GM21381 (cell line): ENCODE measurements at regions not wholly inside any gene's neighbourhood (a gene's known extent, or its start where the extent isn't known, plus 50 kb on each side); places are given as distances from the start of the nearest gene placed in this dataset.
"Not testable (repeated sequence)": the region's sequence is repeated elsewhere in the genome, so short reads cannot be mapped to it uniquely, and the experiment has no call there.

Experiments used
- ATAC-seq: cut with Tn5 transposase; IDR thresholded peaks from one replicate; pipeline ENCODE4 v1.9.1; 2021; ENCODE audit warnings: mild to moderate bottlenecking, moderate library complexity; ENCODE audit not compliant: unreplicated experiment

DNA sequence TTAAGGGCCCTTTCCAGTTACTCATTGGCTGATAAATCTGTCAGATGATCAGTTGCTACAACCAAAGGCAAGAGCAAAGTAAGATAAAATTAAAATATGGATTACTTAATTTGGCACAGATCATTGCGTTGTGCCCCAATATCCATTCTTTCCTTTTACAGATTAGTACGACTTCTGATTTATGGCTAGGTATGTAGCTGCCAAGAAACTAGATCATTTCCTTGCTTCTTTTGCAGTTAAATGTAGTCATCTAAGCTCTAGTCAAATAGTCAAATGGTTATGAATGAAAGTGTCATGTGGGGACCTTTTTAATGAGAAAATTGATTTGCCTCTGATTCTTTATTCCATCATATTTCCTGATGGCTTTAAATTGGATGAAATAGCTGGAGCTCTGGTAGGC, 1039.9 kb upstream of the FLRT2 start:
- ATAC-seq, result no peak

DNA sequence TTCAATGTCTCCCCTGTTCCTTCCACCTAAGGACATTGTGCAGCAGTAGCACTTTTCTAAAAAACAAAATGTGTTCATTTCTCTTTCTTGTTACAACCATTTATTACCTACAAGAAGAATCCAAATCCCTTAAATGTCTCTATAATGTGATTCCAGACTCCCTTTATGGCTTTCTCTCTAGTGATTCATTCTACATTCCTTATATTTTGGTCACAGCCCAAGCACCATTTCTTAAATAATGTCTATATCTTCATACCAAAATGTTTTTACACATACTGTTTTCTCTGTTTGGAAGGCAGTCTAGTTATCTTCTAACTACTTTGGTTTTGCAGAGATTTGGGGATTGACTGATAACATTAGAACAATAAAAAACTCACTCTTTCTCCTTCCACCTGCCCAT, 1037.3 kb upstream of the FLRT2 start:
- ATAC-seq, result no peak

DNA sequence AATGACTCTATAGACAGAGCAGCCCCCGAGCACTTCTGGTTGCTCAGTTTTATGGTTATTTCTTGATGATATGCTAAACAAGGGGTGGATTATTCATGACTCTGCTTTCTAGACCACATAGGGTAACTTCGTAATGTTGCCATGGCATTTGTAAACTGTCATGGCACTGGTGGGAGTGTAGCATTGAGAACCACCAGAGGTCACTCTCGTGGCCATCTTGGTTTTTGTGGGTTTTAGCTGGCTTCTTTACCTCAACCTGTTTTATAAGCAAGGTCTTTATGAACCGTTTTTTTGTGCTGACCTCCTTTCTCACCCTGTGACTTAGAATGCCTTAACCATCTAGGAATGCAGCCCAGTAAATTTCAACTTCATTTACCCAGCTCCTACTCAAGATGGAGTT, 1036.2 kb upstream of the FLRT2 start:
- no peak for ATAC-seq

DNA sequence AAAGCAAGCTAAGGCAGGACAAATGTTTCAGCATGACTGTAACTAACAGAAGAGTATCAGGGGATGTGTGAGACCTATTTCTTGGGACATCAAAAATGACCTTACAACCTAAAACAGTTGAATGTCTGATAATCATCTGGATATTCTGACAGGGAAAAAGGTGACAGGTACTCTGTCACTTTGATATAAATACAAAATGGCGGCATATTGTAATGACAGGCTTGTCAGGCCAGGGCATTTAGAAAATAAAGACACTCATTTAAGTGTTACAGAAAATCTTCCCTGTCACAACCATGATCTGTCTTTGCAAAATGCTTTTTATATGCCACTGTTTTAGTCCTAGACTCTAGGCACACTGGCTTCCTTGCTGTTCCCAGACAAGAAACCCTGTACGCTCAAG, 1033.3 kb upstream of the FLRT2 start:
- ATAC-seq, result no peak

DNA sequence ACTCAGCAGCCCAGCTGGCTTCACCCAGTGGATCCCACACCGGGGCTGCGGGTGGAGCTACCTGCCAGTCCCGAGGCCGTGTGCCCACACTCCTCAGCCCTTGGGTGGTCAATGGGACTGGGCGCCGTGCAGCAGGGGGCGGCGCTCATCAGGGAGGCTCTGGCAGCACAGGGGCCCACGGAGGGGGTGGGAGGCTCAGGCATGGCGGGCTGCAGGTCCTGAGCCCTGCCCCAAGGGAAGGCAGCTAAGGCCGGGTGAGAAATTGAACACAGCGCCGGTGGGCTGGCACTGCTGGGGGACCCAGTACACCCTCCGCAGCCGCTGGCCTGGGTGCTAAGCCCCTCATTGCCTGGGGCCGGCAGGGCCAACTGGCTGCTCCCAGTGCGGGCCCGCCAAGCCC, 1017.1 kb upstream of the FLRT2 start:
- not testable (repeated sequence) for ATAC-seq

DNA sequence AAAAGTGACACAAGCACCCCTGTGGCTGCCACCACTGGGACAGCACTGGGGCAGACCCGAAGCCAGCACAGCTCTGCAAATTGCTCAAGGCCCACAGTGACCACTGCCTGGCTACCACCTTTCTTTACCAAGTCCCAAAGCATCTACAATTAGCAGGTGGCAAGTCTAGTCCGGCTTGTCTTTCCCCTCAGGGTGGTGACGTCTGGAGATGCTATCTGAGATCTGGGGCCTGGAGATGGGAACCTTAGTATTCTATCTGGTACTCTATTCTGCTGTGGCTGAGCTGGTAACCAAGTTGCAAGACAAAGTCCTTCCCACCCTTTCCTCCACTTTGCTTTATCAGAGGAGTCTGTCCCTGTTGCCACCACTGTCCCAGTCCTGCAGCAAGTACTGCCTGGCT, 1010.1 kb upstream of the FLRT2 start:
- no peak for ATAC-seq

DNA sequence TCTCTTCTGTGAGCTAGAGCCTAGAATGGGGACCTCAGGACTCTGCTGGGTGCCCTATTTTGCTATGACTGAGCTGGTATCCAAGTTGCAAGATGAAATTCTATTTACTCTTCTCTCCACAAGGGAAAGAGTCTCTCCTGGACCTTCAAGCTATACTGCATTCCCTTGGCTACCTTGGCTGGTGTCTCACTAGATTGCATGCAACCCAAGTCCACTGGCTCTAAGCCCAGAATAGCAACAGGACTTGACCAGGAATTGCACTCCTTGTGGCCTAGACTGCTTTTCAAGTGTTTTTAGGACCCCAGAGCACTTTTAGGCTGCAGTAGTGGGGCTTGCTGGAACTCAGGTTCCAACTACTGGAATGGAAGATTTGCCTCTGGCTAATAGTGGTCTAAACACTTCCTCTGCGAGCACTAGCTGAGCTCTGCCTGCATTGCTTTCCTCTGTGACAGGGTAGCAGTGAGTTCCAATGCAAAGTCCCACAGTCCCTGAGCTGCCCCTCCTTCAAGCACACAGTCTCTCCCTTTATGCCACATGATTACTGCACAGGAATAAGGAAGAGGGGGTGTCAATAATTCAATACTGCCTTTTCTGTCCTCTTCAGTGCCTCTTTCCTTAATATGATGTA, 1009.1 kb upstream of the FLRT2 start:
- ATAC-seq, result no peak

DNA sequence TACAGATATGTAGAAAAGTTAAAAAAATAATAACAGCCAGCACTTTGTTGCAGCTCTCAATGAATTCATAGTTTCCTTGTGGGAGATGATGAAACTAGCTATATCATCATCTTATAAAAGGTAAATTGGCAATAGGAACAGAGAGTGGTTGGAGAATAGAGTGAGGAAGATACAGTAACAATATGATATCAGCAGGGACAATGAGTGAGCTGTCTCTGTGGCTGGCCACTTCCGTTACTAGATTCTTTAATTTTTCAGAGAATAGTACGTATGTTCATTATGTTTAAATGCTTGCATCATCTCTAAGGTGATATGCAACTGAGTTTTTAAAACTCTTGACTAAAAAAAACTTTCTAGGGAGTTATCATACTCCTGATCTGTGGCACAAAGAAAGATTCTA, 1006.2 kb upstream of the FLRT2 start:
- no peak for ATAC-seq

DNA sequence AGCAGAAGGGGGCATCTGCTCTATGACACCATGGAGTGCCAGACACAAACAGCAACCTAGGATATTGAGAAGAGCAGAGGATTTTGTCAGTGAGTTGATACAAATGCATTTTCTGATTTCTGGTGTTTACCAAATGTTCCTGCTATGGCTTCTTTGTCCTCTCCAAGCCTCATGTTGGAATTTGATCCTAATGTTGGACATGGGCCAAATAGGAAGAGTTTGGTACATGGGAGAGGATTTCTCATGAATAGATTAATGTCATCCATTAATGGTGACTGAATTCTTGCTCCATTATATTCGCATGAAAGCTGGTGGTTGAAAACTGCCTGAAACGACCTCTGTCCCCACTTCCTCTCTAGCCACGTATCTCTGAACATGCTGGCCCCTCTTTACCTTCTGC, 1002.2 kb upstream of the FLRT2 start:
- ATAC-seq, result no peak

DNA sequence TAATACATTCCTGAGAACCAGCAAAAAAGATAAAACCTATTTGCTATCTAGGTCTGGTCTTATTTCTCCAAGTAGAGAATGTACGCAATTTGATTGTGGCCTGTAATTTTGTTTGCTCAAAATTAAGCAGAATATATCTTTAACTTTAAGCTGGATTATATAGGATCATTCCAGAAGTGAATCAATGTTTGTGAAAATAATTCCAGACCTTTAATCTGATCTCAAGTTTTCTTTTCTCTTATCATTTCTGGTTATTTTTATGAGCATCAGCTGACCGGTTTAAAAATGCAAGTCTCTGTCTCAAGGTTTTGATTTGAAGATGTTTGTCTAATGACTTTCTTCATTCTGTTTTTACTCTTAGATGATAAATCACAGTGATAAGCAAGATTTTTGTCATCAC, 997.9 kb upstream of the FLRT2 start:
- no peak for ATAC-seq

DNA sequence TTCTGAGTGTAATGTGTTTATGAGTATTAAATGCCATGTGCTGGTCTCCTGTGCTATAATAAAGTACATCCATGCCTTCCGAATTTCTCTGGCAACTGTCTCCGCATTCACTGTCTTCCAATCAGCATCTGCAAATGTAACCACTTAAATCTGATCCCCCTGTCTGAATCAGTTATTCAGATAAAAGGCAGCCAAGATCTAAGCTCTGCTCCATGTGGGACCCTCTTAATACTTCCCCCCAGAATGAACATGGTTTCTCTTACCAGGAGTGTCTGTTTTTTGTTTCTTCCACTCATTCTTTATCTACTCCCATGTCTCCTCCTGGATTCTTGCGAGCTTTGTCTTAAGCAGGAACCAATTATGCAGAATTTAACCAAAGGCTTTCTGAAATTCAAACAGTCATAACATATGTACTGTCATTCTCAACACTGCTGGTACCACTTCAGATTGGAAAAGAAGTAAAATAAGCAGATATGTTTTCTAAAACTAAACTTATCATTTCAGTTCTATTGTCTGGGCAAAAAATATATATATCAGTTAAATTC, 996.7 kb upstream of the FLRT2 start:
- no peak for ATAC-seq

DNA sequence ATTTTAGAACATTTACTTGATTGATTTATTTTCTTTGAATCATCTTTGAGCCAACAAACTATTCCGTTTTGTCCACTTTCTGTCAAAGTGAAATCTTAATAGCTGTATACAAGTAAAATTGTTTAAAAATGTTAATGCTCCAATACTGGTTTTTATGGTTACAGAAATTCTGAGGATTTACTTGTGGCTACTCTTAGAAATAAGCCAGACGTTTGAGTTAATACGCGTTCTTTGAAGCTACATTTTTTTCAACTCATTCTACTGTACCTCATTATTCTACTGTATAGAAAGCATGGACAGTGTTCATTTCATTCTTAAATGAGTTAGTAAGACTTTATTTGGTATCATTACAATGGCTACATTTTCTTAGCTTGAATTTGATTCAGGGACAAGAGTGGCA, 996.2 kb upstream of the FLRT2 start:
- no peak for ATAC-seq

DNA sequence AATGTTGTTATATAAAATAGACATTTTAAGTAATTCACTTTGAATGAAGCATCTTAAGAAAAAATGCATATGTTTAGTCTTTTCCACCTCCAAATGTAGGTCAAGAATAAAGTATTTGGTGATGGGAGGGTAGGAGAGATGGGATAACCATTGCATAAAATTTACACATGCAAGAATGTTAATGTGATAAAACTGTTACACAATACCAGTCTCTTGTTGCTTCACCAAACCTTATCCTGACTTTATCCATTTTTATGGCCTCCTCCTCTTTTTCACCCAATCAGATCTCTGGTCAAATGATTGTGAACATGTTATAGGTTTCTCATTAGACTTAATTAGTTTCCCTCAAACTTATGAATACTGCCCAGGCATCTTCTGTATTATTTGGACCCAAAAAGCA, 994.5 kb upstream of the FLRT2 start:
- ATAC-seq, result no peak

DNA sequence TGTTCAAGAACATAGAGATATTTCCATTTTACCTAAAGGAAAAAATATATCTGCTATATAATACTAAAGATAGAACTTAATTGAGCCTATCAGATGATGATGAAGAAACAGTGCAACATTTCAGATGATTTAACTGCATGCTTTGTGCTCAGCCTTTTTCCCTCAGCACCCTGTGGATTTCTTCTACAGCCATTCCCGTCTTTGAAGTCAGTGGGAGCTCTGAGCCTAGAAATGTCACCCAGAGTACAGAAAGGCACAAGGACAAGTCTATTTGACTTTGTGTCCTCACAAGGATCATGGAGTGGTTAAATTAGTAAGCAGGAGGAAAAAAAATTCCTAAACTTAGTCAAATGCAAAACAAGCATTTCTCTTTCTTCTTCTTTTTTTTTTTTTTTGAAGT, 994.0 kb upstream of the FLRT2 start:
- ATAC-seq, result no peak

DNA sequence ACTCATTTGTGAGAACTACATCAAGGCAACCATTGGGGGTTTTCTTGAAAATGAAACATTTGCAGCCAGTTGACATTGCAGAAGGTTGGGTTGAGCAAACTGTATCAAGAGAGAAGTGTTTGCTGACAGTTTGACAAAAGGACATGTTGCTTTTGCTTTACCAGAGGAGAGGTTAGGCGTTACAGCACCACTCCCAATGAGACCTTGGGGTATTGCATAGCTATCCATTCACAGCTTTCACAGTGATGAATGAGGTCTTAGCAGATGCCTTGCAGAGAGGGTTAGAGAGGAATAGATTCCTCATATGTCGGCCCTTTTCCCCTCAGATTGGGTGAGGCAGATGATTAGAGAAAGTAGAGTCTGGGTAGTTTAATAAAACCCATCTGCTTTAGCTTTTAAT, 988.9 kb upstream of the FLRT2 start:
- ATAC-seq, result no peak

DNA sequence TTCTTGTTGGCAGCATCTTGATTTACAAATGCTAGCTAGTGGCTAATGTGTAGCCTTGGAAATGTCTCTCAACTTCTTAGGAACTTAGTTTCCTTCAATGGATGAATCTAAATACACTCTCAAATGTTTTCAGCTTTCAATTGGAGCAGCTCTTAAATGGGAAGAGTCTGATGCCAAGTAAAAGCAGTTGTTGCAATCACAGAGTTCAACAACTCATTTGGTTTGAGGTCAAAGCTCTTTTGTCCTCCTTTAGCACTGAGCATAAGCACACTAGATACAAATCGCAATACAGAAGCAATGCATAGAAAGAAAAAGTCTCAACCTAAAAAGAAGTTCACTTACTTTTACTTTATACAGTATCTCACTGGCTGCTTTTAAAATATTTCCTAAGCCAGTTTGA, 986.1 kb upstream of the FLRT2 start:
- ATAC-seq, result no peak

DNA sequence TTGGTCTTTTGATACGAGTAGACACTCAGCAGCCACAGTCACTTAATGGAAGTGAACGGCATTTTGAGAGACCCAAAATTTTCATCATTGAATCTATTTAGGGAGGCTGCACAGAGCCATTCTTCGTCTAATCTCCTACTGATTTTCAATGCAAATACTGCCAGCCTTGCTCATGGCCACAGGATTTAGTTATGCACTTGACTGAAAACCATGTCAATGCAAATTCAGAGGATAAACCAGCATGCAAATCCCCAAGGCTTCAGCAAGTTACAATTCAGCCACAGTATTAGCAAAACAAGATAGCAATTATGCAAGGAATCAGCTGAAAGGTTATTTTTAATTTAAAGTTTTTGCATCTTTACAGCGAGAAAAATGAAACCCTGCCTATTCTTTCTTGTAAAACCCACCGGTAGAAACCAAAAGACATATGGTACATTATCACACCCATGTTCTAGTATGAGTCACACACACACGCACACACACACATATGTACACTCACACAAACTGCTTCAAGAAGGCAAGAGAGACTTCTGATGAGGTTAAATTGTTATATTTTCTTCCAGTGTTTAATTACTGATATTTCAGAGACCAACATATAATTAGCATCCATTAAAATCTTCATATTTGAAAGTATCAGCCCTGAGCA, 985.3 kb upstream of the FLRT2 start:
- ATAC-seq, result no peak

DNA sequence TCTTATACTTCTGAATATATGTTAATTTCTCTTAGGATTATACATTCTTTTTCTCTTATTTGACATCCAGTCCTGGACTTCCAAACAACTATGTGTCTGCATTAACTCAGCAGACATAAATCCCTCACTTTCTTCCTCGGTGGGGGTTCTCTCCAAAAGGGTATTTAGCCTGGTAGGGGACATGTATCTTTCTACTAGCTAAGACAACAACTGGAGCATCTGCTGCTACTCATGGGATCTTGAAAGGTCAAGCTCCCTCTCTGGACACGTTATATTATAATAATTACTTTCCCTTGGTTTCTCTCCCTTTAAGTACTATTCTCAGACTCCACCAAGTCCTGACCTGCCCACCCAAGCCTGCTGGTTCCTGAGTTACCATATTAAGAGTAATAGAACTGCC, 983.7 kb upstream of the FLRT2 start:
- no peak for ATAC-seq

DNA sequence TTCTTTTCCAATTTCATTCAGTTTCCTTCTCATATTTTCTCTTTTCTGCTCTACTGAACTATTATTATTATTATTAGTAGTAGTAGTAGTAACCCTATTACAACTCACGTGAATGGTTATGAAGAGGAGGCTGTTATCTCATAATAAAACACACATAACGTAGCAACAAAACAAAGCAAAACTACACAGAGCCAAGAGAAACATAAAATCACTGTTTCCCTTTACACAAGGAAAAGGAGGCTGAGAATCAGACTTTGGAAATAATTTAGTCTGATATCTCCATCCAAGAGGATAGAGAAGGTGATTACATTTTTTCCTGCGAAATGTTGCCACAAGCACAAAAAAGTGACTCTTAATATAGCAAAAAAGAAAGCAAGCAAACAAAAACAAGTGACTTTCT, 975.8 kb upstream of the FLRT2 start:
- ATAC-seq, result no peak

DNA sequence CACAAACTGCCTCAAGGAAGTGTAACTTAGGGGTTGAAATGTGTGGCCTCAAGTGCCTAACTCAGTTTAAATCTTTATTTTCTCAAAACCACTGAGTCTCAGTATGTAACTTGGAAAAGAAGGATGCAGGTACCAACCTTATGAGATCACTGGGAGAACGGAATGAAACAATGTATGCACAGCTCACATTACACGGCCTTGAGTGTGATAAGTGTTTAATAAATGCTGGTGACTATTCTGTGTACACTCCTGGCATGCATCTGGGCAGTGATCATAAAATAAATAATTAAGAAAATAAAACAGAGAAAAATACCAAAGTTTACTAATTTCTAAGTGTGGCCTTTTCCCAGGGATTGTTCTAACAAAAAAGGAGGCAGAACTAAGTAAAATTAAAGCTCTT, 974.5 kb upstream of the FLRT2 start:
- ATAC-seq, result no peak

DNA sequence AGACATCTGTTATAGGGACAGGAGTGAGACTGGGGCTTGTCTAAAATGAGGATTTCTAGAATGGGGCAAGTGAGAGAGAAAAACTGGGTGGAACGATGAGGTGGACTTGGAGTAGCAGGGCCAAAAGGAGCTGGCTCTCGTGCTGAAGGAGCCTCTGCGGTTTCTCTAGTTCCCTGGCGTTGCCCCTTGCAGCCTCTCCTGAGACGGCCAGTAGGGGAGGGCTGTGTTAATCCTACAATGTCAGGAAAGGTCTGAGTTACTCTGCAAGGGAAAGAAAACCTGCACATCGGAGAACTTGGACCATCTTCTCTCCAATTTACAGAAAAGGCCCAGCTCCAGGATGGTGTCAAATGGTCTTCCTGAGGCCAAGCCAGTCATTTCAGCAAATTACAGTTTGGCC, 963.8 kb upstream of the FLRT2 start:
- ATAC-seq, result no peak

DNA sequence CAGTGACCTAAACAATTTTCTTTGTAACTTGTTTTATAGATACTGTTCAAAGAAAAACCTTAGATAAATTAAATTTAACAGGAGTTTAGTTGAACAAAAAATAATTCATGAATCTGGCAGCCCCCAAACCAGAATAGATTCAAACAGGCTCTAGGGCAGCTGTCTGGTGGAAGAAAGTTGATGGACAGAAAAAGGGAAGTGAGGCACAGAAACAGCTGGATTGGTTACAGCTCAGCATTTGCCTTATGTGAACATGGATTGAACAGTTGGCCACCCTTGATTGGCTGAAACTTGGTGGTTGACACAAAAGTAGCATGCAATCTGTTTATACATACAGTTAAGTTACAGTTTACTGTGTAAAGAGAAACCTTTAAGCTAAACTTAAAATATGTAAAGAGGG, 954.3 kb upstream of the FLRT2 start:
- ATAC-seq, result no peak

DNA sequence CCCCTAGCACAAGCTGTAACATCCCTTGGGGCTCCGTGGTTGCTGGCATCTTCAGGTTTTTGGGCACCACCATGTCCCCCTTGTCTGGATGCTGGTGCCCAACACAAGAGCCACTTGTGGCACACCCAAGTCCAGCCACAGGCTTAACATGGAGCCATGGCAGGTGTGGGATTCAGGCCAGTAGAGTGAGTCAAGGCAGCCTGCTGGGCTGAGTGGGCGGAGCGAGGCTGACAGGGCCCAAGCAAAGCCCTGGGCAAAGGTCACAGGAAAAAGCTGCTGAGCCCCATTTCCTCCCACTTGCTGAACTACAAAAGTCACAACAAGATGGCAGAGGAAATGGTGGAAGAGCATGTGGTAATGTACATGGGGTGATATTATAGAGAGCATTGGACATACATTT, 950.7 kb upstream of the FLRT2 start:
- no peak for ATAC-seq
